CD4-positive, alpha-beta memory T cell (primary cell): ENCODE measurements at regions not wholly inside any gene's neighbourhood (a gene's known extent, or its start where the extent isn't known, plus 50 kb on each side); places are given as distances from the start of the nearest gene placed in this dataset.

Experiments used
- CTCF ChIA-PET: fragments of 350-600 bp; sonication (Branson Sonifier 250); formaldehyde crosslinking; loops from one replicate; lab custom pipeline; 2021; ENCODE audit warnings: inconsistent platforms; ENCODE audit not compliant: partially characterized antibody; lab: Charles Lee
- POLR2A ChIA-PET: fragments of 350-600 bp; sonication (Branson Sonifier 250); formaldehyde crosslinking; loops from one replicate; lab custom pipeline; 2021; ENCODE audit not compliant: partially characterized antibody; lab: Charles Lee
- DNase-seq, 5 donors: peaks; one replicate each; pipeline versions ENCODE4 v3.0.0 to v3.0.0-alpha.2; 2020 to 2022; ENCODE audit warnings: mixed read lengths in 1 of 5
- H3K27ac ChIP-seq: one replicate; pipeline ENCODE4 v1.7.0; 2013; ENCODE audit warnings: low read depth, low read length
- H3K27me3 ChIP-seq: 2 replicates; pipeline ENCODE4 v1.7.0; 2013; ENCODE audit warnings: mild to moderate bottlenecking, low read length, moderate library complexity; ENCODE audit not compliant: insufficient read depth
- H3K36me3 ChIP-seq: 2 replicates; pipeline ENCODE4 v1.7.0; 2013; ENCODE audit warnings: mild to moderate bottlenecking, low read length, moderate library complexity; ENCODE audit not compliant: insufficient read depth
- H3K4me1 ChIP-seq: 2 replicates; pipeline ENCODE4 v1.7.0; 2013; ENCODE audit warnings: mild to moderate bottlenecking, low read length, moderate library complexity; ENCODE audit not compliant: insufficient read depth
- H3K4me3 ChIP-seq, 2 donors: one replicate each; pipeline ENCODE4 v1.7.0; 2013; ENCODE audit warnings: low read length in 2 of 2, mild to moderate bottlenecking in 1 of 2
- H3K9me3 ChIP-seq, 2 donors: one replicate each; pipeline ENCODE4 v1.7.0; 2013; ENCODE audit warnings: low read length in 2 of 2, control low read depth in 1 of 2; ENCODE audit not compliant: control insufficient read depth in 1 of 2
- H3K27ac Mint-ChIP-seq, 7 donors: one replicate each; pipeline ENCODE4 v1.8.0; 2020 to 2021; ENCODE audit warnings: mixed read lengths in 7 of 7, mild to moderate bottlenecking in 6 of 7, inconsistent platforms in 3 of 7, moderate library complexity in 3 of 7
- H3K27me3 Mint-ChIP-seq, 2 donors: one replicate each; pipeline ENCODE4 v1.8.0; 2020 to 2021; ENCODE audit warnings: mixed read lengths in 2 of 2
- H3K36me3 Mint-ChIP-seq, 2 donors: one replicate each; pipeline ENCODE4 v1.8.0; 2020 to 2021; ENCODE audit warnings: mixed read lengths in 2 of 2, inconsistent platforms in 1 of 2, mild to moderate bottlenecking in 1 of 2
- H3K4me1 Mint-ChIP-seq, 4 donors: one replicate each; pipeline ENCODE4 v1.8.0; 2020 to 2021; ENCODE audit warnings: mixed read lengths in 4 of 4, mild to moderate bottlenecking in 1 of 4
- H3K4me3 Mint-ChIP-seq, 8 donors: one replicate each; pipeline ENCODE4 v1.8.0; 2020 to 2021; ENCODE audit warnings: mixed read lengths in 8 of 8, mild to moderate bottlenecking in 7 of 8, moderate library complexity in 6 of 8, inconsistent platforms in 3 of 8
- H3K9me3 Mint-ChIP-seq, 8 donors: one replicate each; pipeline ENCODE4 v1.8.0; 2020 to 2021; ENCODE audit warnings: mixed read lengths in 8 of 8, mild to moderate bottlenecking in 5 of 8, inconsistent platforms in 3 of 8, moderate library complexity in 1 of 8
- intact Hi-C: fragments of 100-400 bp; cut with micrococcal nuclease; formaldehyde crosslinking; loops from one replicate; pipeline ENCODE4 v1.15.1; 2023

- ChIA-PET POLR2A (no interaction called here), CTCF (no interaction called here)
- Mint-ChIP-seq H3K36me3 (no peaks in the 10 kb centered on the region), H3K27ac (no peak overlapping the region), H3K4me1 (no peaks in the 10 kb centered on the region), H3K9me3 (peaks cover 0 to 13% (median 6%) of the 10 kb centered on the region in 8 donors), H3K27me3 (no peaks in the 10 kb centered on the region), H3K4me3 (no peak overlapping the region)
- no peak overlapping the region for H3K27ac ChIP-seq
- H3K4me3 ChIP-seq = no peak overlapping the region
- DNase-seq = no peak
- H3K4me1 ChIP-seq = no peaks in the 10 kb centered on the region
- H3K9me3 ChIP-seq = peaks cover 0 to 4% of the 10 kb centered on the region in 2 donors
- no peaks in the 10 kb centered on the region for H3K36me3 ChIP-seq
- intact Hi-C loops = no loop called here
- no peaks in the 10 kb centered on the region for H3K27me3 ChIP-seq
These were observed 615.4 kb downstream of the RWDD3 start for GRCh38 chr1:95849439-95849838.

- no peaks in the 10 kb centered on the region for H3K4me1 Mint-ChIP-seq
- CTCF ChIA-PET = no interaction called here
- intact Hi-C loops = no loop called here
- no peaks in the 10 kb centered on the region for H3K27me3 Mint-ChIP-seq
- Histone ChIP-seq H3K27ac (no peak overlapping the region), H3K27me3 (no peaks in the 10 kb centered on the region), H3K4me1 (no peaks in the 10 kb centered on the region), H3K36me3 (no peaks in the 10 kb centered on the region), H3K4me3 (no peak overlapping the region), H3K9me3 (peaks cover 0 to 4% of the 10 kb centered on the region in 2 donors)
- DNase-seq = no peak
- POLR2A ChIA-PET = no interaction called here
- peaks cover 0 to 16% (median 6%) of the 10 kb centered on the region in 8 donors for H3K9me3 Mint-ChIP-seq
- no peak overlapping the region for H3K4me3 Mint-ChIP-seq
- no peaks in the 10 kb centered on the region for H3K36me3 Mint-ChIP-seq
- no peak overlapping the region for H3K27ac Mint-ChIP-seq
These were observed 616.2 kb downstream of the RWDD3 start for GRCh38 chr1:95850165-95850649.

- ChIA-PET CTCF (no interaction called here), POLR2A (no interaction called here)
- no peaks in the 10 kb centered on the region for H3K36me3 Mint-ChIP-seq
- intact Hi-C loops = no loop called here
- no peaks in the 10 kb centered on the region for H3K27me3 Mint-ChIP-seq
- no peak for DNase-seq
- H3K4me3 Mint-ChIP-seq = no peak overlapping the region
- H3K9me3 Mint-ChIP-seq = peaks cover 0 to 16% (median 6%) of the 10 kb centered on the region in 8 donors
- Histone ChIP-seq H3K27me3 (no peaks in the 10 kb centered on the region), H3K4me3 (no peak overlapping the region), H3K27ac (no peak overlapping the region), H3K36me3 (no peaks in the 10 kb centered on the region), H3K4me1 (no peaks in the 10 kb centered on the region), H3K9me3 (peaks cover 0 to 4% of the 10 kb centered on the region in 2 donors)
- H3K27ac Mint-ChIP-seq = no peak overlapping the region
- H3K4me1 Mint-ChIP-seq = no peaks in the 10 kb centered on the region
These were observed 616.8 kb downstream of the RWDD3 start for GRCh38 chr1:95850763-95851162.

GRCh38 chr1:95852483-95853070 lies 618.6 kb downstream of the RWDD3 start:
- no peaks in the 10 kb centered on the region for H3K36me3 Mint-ChIP-seq
- H3K27me3 ChIP-seq = no peaks in the 10 kb centered on the region
- no peak overlapping the region for H3K27ac Mint-ChIP-seq
- H3K36me3 ChIP-seq = no peaks in the 10 kb centered on the region
- no peak overlapping the region for H3K4me3 Mint-ChIP-seq
- H3K4me1 ChIP-seq = no peaks in the 10 kb centered on the region
- H3K27ac ChIP-seq = no peak overlapping the region
- intact Hi-C loops = no loop called here
- peaks cover 0 to 16% (median 4%) of the 10 kb centered on the region in 8 donors for H3K9me3 Mint-ChIP-seq
- ChIA-PET POLR2A (no interaction called here), CTCF (no interaction called here)
- no peaks in the 10 kb centered on the region for H3K4me1 Mint-ChIP-seq
- no peak overlapping the region for H3K4me3 ChIP-seq
- no peak for DNase-seq
- peaks cover 0 to 4% of the 10 kb centered on the region in 2 donors for H3K9me3 ChIP-seq
- no peaks in the 10 kb centered on the region for H3K27me3 Mint-ChIP-seq

GRCh38 chr1:95854457-95854856 lies 620.4 kb downstream of the RWDD3 start:
- no peaks in the 10 kb centered on the region for H3K36me3 Mint-ChIP-seq
- Histone ChIP-seq H3K27ac (no peak overlapping the region), H3K4me1 (no peaks in the 10 kb centered on the region), H3K36me3 (no peaks in the 10 kb centered on the region), H3K27me3 (no peaks in the 10 kb centered on the region), H3K4me3 (no peak overlapping the region), H3K9me3 (no peaks in the 10 kb centered on the region)
- H3K4me3 Mint-ChIP-seq = no peak overlapping the region
- no peak for DNase-seq
- ChIA-PET CTCF (no interaction called here), POLR2A (no interaction called here)
- no peaks in the 10 kb centered on the region for H3K27me3 Mint-ChIP-seq
- H3K9me3 Mint-ChIP-seq = peaks cover 0 to 5% (median under 1%) of the 10 kb centered on the region in 8 donors
- H3K4me1 Mint-ChIP-seq = no peaks in the 10 kb centered on the region
- H3K27ac Mint-ChIP-seq = no peak overlapping the region
- intact Hi-C loops = no loop called here

- Histone ChIP-seq H3K4me1 (no peaks in the 10 kb centered on the region), H3K9me3 (no peaks in the 10 kb centered on the region), H3K36me3 (no peaks in the 10 kb centered on the region), H3K4me3 (no peak overlapping the region), H3K27me3 (no peaks in the 10 kb centered on the region), H3K27ac (no peak overlapping the region)
- peaks cover 0 to 4% (median 0%) of the 10 kb centered on the region in 8 donors for H3K9me3 Mint-ChIP-seq
- no peak overlapping the region for H3K27ac Mint-ChIP-seq
- H3K27me3 Mint-ChIP-seq = no peaks in the 10 kb centered on the region
- no peak overlapping the region for H3K4me3 Mint-ChIP-seq
- no peaks in the 10 kb centered on the region for H3K4me1 Mint-ChIP-seq
- intact Hi-C loops = no loop called here
- ChIA-PET CTCF (no interaction called here), POLR2A (no interaction called here)
- no peak for DNase-seq
- no peaks in the 10 kb centered on the region for H3K36me3 Mint-ChIP-seq
These were observed 629.1 kb downstream of the RWDD3 start for GRCh38 chr1:95863086-95863485.

GRCh38 chr1:95865769-95866168 lies 631.8 kb downstream of the RWDD3 start:
- DNase-seq = no peak
- Histone ChIP-seq H3K4me1 (no peaks in the 10 kb centered on the region), H3K36me3 (no peaks in the 10 kb centered on the region), H3K4me3 (no peak overlapping the region), H3K27ac (no peak overlapping the region), H3K27me3 (no peaks in the 10 kb centered on the region), H3K9me3 (no peaks in the 10 kb centered on the region)
- Mint-ChIP-seq H3K27me3 (no peaks in the 10 kb centered on the region), H3K4me1 (no peaks in the 10 kb centered on the region), H3K4me3 (no peak overlapping the region), H3K27ac (no peak overlapping the region), H3K36me3 (no peaks in the 10 kb centered on the region), H3K9me3 (peaks cover 0 to 9% (median 2%) of the 10 kb centered on the region in 8 donors)
- ChIA-PET CTCF (no interaction called here), POLR2A (no interaction called here)
- intact Hi-C loops = no loop called here
